Breast epithelium (tissue), 4 donors: ENCODE measurements at regions not wholly inside any gene's neighbourhood (a gene's known extent, or its start where the extent isn't known, plus 50 kb on each side); places are given as distances from the start of the nearest gene placed in this dataset.
A peak's percentile ranks its signal among the peaks of the same experiment; 100 is the strongest.

Source experiments
- DNase-seq, 2 donors: peaks; one replicate each; pipeline ENCODE4 v3.0.0-alpha.2; 2019; ENCODE audit warnings: low spot score in 2 of 2
- H3K27ac ChIP-seq, 2 donors: fragments of 200-600 bp; sonication (generic) in 1 of 2; one replicate each; pipeline ENCODE4 v1.5.1; 2016 to 2019; ENCODE audit warnings: mild to moderate bottlenecking in 1 of 2
- H3K27me3 ChIP-seq, 2 donors: fragments of 200-600 bp; sonication (generic) in 1 of 2; one replicate each; pipeline versions ENCODE4 v1.5.1 to v1.6.0; 2017 to 2019; ENCODE audit warnings: control low read depth in 1 of 2, mild to moderate bottlenecking in 1 of 2
- H3K36me3 ChIP-seq: fragments of 200-600 bp; one replicate; pipeline ENCODE4 v1.5.1; 2019
- H3K4me1 ChIP-seq, 2 donors: fragments of 200-600 bp; sonication (generic); one replicate each; pipeline ENCODE4 v1.5.1; 2016 to 2019; ENCODE audit warnings: control low read depth in 1 of 2
- H3K4me3 ChIP-seq, 3 donors: fragments of 200-600 bp; sonication (generic); 1 replicate in 2 of 3; 2 replicates in 1 of 3; pipeline ENCODE4 v1.5.1; 2016 to 2019; ENCODE audit warnings: mild to moderate bottlenecking in 3 of 3, moderate library complexity in 2 of 3
- H3K9me3 ChIP-seq, 2 donors: fragments of 200-600 bp; sonication (generic) in 1 of 2; one replicate each; pipeline ENCODE4 v1.5.1; 2016 to 2019; ENCODE audit warnings: control low read depth in 1 of 2
- CTCF ChIP-seq, 3 donors: fragments of 450-650 bp; IDR thresholded peaks; one replicate each; pipeline ENCODE4 v1.5.1; 2016 to 2017; ENCODE audit warnings: antibody characterized with exemption in 3 of 3, mild to moderate bottlenecking in 3 of 3, moderate library complexity in 3 of 3
- POLR2A ChIP-seq: fragments of 450-650 bp; IDR thresholded peaks from one replicate; pipeline ENCODE4 v1.6.1; 2016; ENCODE audit warnings: antibody characterized with exemption, mild to moderate bottlenecking, moderate library complexity
- POLR2AphosphoS5 ChIP-seq, 3 donors: sonication (generic); formaldehyde crosslinking; IDR thresholded peaks; one replicate each; pipeline ENCODE4 v1.6.1; 2017; ENCODE audit warnings: antibody characterized with exemption in 3 of 3
- intact Hi-C: fragments of 100-400 bp; cut with DNase I; formaldehyde crosslinking; loops from one replicate; pipeline ENCODE4 v1.15.1; 2023; ENCODE audit warnings: low total_unique reads

- H3K4me1 ChIP-seq = no peaks in the 10 kb centered on the region
These were observed 96.4 kb upstream of the ELL2 start for GRCh38 chr5:96058084-96058483.

GRCh38 chr5:96054311-96055030, 92.8 kb upstream of the ELL2 start:
- no peak overlapping the region for H3K4me3 ChIP-seq
- no peak for DNase-seq
- H3K36me3 ChIP-seq = no peaks in the 10 kb centered on the region
- TF ChIP-seq CTCF (IDR thresholded peaks at IDR 0.05) = no peak
- TF ChIP-seq POLR2A = no peak
- no peak for TF ChIP-seq POLR2AphosphoS5 (IDR thresholded peaks at IDR 0.05)
- H3K4me1 ChIP-seq = no peaks in the 10 kb centered on the region
- no peaks in the 10 kb centered on the region for H3K27me3 ChIP-seq
- no peak overlapping the region for H3K27ac ChIP-seq
- no peaks in the 10 kb centered on the region for H3K9me3 ChIP-seq
- intact Hi-C loops = no loop called here

More at GRCh38 chr5:96058084-96058483, 96.4 kb upstream of the ELL2 start:
- H3K27ac ChIP-seq = no peak overlapping the region
- H3K4me3 ChIP-seq = no peak overlapping the region
- no peaks in the 10 kb centered on the region for H3K36me3 ChIP-seq
- no peak for TF ChIP-seq POLR2AphosphoS5 (IDR thresholded peaks at IDR 0.05)
- no peak for TF ChIP-seq POLR2A
- TF ChIP-seq CTCF (IDR thresholded peaks at IDR 0.05) = no peak
- no peaks in the 10 kb centered on the region for H3K9me3 ChIP-seq
- no peaks in the 10 kb centered on the region for H3K27me3 ChIP-seq
- intact Hi-C loops = no loop called here
- DNase-seq = no peak

- no peaks in the 10 kb centered on the region for H3K27me3 ChIP-seq
- H3K9me3 ChIP-seq = no peaks in the 10 kb centered on the region
- H3K36me3 ChIP-seq = no peaks in the 10 kb centered on the region
- no peak for DNase-seq
- no peak overlapping the region for H3K4me3 ChIP-seq
- TF ChIP-seq POLR2AphosphoS5 (IDR thresholded peaks at IDR 0.05) = no peak
- TF ChIP-seq CTCF (IDR thresholded peaks at IDR 0.05) = no peak
- no peak for TF ChIP-seq POLR2A
- H3K27ac ChIP-seq = peak overlapping the region in 1 of 2 donors; percentile 74
- intact Hi-C loops = no loop called here
- no peaks in the 10 kb centered on the region for H3K4me1 ChIP-seq
These were observed 91.5 kb upstream of the ELL2 start for GRCh38 chr5:96053063-96053735.

GRCh38 chr5:96052374-96052773, 90.7 kb upstream of the ELL2 start:
- Histone ChIP-seq H3K4me1 (no peaks in the 10 kb centered on the region), H3K27ac (peak overlapping the region; percentile 68 to 74), H3K9me3 (no peaks in the 10 kb centered on the region), H3K36me3 (no peaks in the 10 kb centered on the region), H3K27me3 (no peaks in the 10 kb centered on the region), H3K4me3 (no peak overlapping the region)
- intact Hi-C loops = no loop called here
- no peak for DNase-seq
- TF ChIP-seq POLR2AphosphoS5 (IDR thresholded peaks at IDR 0.05) = no peak
- no peak for TF ChIP-seq CTCF (IDR thresholded peaks at IDR 0.05)
- TF ChIP-seq POLR2A = no peak

GRCh38 chr5:96051401-96051830, 89.8 kb upstream of the ELL2 start:
- Histone ChIP-seq H3K27ac (peak overlapping the region; percentile 68 to 74), H3K27me3 (no peaks in the 10 kb centered on the region), H3K9me3 (no peaks in the 10 kb centered on the region), H3K4me1 (no peaks in the 10 kb centered on the region), H3K36me3 (no peaks in the 10 kb centered on the region), H3K4me3 (no peak overlapping the region)
- TF ChIP-seq CTCF (IDR thresholded peaks at IDR 0.05) = no peak
- TF ChIP-seq POLR2AphosphoS5 (IDR thresholded peaks at IDR 0.05) = no peak
- no peak for TF ChIP-seq POLR2A
- intact Hi-C loops = no loop called here
- peak in 1 of 2 donors; percentile 65 for DNase-seq
